Sigmoid colon (tissue), 4 donors: ENCODE measurements at regions not wholly inside any gene's neighbourhood (a gene's known extent, or its start where the extent isn't known, plus 50 kb on each side); places are given as distances from the start of the nearest gene placed in this dataset.
"Not testable (repeated sequence)": the region's sequence is repeated elsewhere in the genome, so short reads cannot be mapped to it uniquely, and the experiment has no call there.

Source experiments
- CTCF ChIP-seq, 4 experiments: fragments of 450-650 bp in 3 of 4; fragments of 200-600 bp in 1 of 4; IDR thresholded peaks; one replicate each; pipeline ENCODE4 v1.5.1; 2016 to 2019; ENCODE audit warnings: antibody characterized with exemption in 4 of 4, mild to moderate bottlenecking in 3 of 4, moderate library complexity in 2 of 4
- POLR2AphosphoS5 ChIP-seq, 4 donors: sonication (generic); formaldehyde crosslinking; IDR thresholded peaks; one replicate each; pipeline ENCODE4 v1.6.1; 2017; ENCODE audit warnings: antibody characterized with exemption in 4 of 4

GRCh38 chr15:44862866-44863265 lies 93.6 kb upstream of the TERB2 start:
- TF ChIP-seq CTCF, POLR2AphosphoS5 (IDR thresholded peaks at IDR 0.05): not testable (repeated sequence)
